HepG2 (cell line): ENCODE measurements at regions not wholly inside any gene's neighbourhood (a gene's known extent, or its start where the extent isn't known, plus 50 kb on each side); places are given as distances from the start of the nearest gene placed in this dataset.

ENCODE experiments used
- ATAC-seq: fragments of 200-7000 bp; cut with Tn5 transposase; 3 replicates; pipeline ENCODE4 v1.9.1; 2020; ENCODE audit warnings: mild to moderate bottlenecking, moderate library complexity
- BruUV-seq: library from RNA; stranded (reverse); fragments of 400-500 nt; replicated peaks from 2 replicates; lab custom pipeline; 2021; lab: Mats Ljungman, UMichigan
- CTCF ChIA-PET: fragments of 300-600 bp; formaldehyde crosslinking; extraction: SDS; loops from one replicate; lab custom pipeline; 2021; ENCODE audit warnings: low total read pairs, inconsistent platforms, low intra/inter-chr PET ratio; lab: Yijun Ruan, JAX
- POLR2A ChIA-PET: fragments of 350-600 bp; sonication (Branson Sonifier 250); formaldehyde crosslinking; loops from one replicate; lab custom pipeline; 2020; ENCODE audit warnings: antibody characterized with exemption, inconsistent platforms; lab: Yijun Ruan, JAX
- DNase-seq: peaks from one replicate; pipeline ENCODE4 v3.0.0-alpha.2; 2015; ENCODE audit warnings: low spot score
- FAIRE-seq: peaks from 3 replicates; lab custom pipeline; 2011; peaks lifted over from hg19 to GRCh38; lab: Jason Lieb, UNC
- H2AFZ ChIP-seq: one replicate; pipeline ENCODE4 v1.6.1; 2011; ENCODE audit warnings: low read length, inconsistent platforms
- H3K27ac ChIP-seq: fragments of 300-600 bp; 3 replicates; pipeline ENCODE4 v1.8.0; 2011; ENCODE audit warnings: mixed run types, mild to moderate bottlenecking, mixed read lengths, low read length, inconsistent platforms; ENCODE audit not compliant: insufficient read depth; ENCODE audit errors: extremely low read length
- H3K27me3 ChIP-seq, 2 experiments: fragments of 200-600 bp in 1 of 2; 2 replicates in 1 of 2; 3 replicates in 1 of 2; pipeline versions ENCODE4 v1.6.0 to v1.8.0; 2011; ENCODE audit warnings: low read length in 2 of 2, mild to moderate bottlenecking in 2 of 2, moderate library complexity in 2 of 2, inconsistent platforms in 1 of 2; ENCODE audit not compliant: insufficient read depth in 2 of 2, control insufficient read depth in 1 of 2
- H3K36me3 ChIP-seq, 2 experiments: fragments of 200-600 bp in 1 of 2; replicated peaks in 1 of 2; 2 replicates in 1 of 2; 3 replicates in 1 of 2; pipeline versions ENCODE4 v1.5.1 to v1.8.0; 2011; ENCODE audit warnings: low read length in 2 of 2, inconsistent platforms in 1 of 2; ENCODE audit not compliant: insufficient read depth in 2 of 2, control insufficient read depth in 1 of 2
- H3K4me1 ChIP-seq: 2 replicates; pipeline ENCODE4 v1.5.1; 2012; ENCODE audit warnings: low read length, inconsistent platforms; ENCODE audit not compliant: insufficient read depth
- H3K4me2 ChIP-seq: 2 replicates; pipeline ENCODE4 v1.6.0; 2011; ENCODE audit warnings: low read depth, low read length, inconsistent platforms
- H3K4me3 ChIP-seq, 3 experiments: fragments of 200-600 bp in 1 of 3; sonication (generic), shearing (Covaris generic) in 1 of 3; replicated peaks in 1 of 3; 2 replicates each; pipeline ENCODE4 v1.5.1; 2011 to 2016; ENCODE audit warnings: low read length in 3 of 3, inconsistent platforms in 2 of 3, low read depth in 2 of 3, mild to moderate bottlenecking in 2 of 3, control low read depth in 1 of 3, mixed read lengths in 1 of 3; ENCODE audit not compliant: insufficient read depth in 1 of 3
- H3K79me2 ChIP-seq: one replicate; pipeline ENCODE4 v1.6.1; 2011; ENCODE audit warnings: low read length, inconsistent platforms; ENCODE audit not compliant: insufficient read depth
- H3K9ac ChIP-seq: 2 replicates; pipeline ENCODE4 v1.6.0; 2011; ENCODE audit warnings: mild to moderate bottlenecking, low read depth, low read length, inconsistent platforms; ENCODE audit not compliant: insufficient read depth
- H3K9me3 ChIP-seq: 2 replicates; pipeline ENCODE4 v1.5.1; 2012; ENCODE audit warnings: mild to moderate bottlenecking, low read length
- H4K20me1 ChIP-seq: 2 replicates; pipeline ENCODE4 v1.6.0; 2011; ENCODE audit warnings: inconsistent platforms, mild to moderate bottlenecking, low read length, moderate library complexity; ENCODE audit not compliant: insufficient read depth
- BRD4 ChIP-seq: sonication (generic); formaldehyde crosslinking; IDR thresholded peaks from 2 replicates; pipeline ENCODE4 v1.4.0; 2020; ENCODE audit warnings: missing genetic modification reagents
- EEA1 ChIP-seq: sonication (generic); formaldehyde crosslinking; IDR thresholded peaks from 2 replicates; pipeline ENCODE4 v1.5.1; 2020; ENCODE audit warnings: mild to moderate bottlenecking, missing genetic modification reagents, borderline replicate concordance
- FOXM1 ChIP-seq: sonication (generic); formaldehyde crosslinking; IDR thresholded peaks from 2 replicates; pipeline ENCODE4 v1.5.0; 2020; ENCODE audit warnings: missing genetic modification reagents
- HCFC1 ChIP-seq: fragments of 150-350 bp; IDR thresholded peaks from 2 replicates; pipeline ENCODE4 v1.6.1; 2014; ENCODE audit warnings: low read depth, low read length
- LRRFIP1 ChIP-seq: sonication (generic); formaldehyde crosslinking; conservative IDR thresholded peaks from 2 replicates; pipeline ENCODE4 v1.4.0; 2020; ENCODE audit warnings: missing genetic modification reagents
- SMAD9 ChIP-seq: sonication (generic); formaldehyde crosslinking; IDR thresholded peaks from 2 replicates; pipeline ENCODE4 v1.5.1; 2020; ENCODE audit warnings: mild to moderate bottlenecking, missing genetic modification reagents
- ZKSCAN8 ChIP-seq: IDR thresholded peaks from 2 replicates; pipeline ENCODE4 v1.6.1; 2016; ENCODE audit warnings: borderline replicate concordance, missing genetic modification reagents, missing compliant biosample characterization
- ZNF17 ChIP-seq: sonication (generic); formaldehyde crosslinking; IDR thresholded peaks from 2 replicates; pipeline ENCODE4 v1.5.0; 2020; ENCODE audit warnings: mild to moderate bottlenecking, missing genetic modification reagents
- ZNF225 ChIP-seq: sonication (generic); formaldehyde crosslinking; IDR thresholded peaks from 2 replicates; pipeline ENCODE4 v1.4.0; 2020; ENCODE audit warnings: mild to moderate bottlenecking, missing genetic modification reagents
- ZNF44 ChIP-seq: sonication (generic); formaldehyde crosslinking; IDR thresholded peaks from 2 replicates; pipeline ENCODE4 v1.5.1; 2020; ENCODE audit warnings: mild to moderate bottlenecking, missing genetic modification reagents
- ZNF441 ChIP-seq: sonication (generic); formaldehyde crosslinking; IDR thresholded peaks from 2 replicates; pipeline ENCODE4 v1.7.0; 2021; ENCODE audit warnings: missing genetic modification reagents, borderline replicate concordance
- ZNF703 ChIP-seq: sonication (generic); formaldehyde crosslinking; IDR thresholded peaks from 2 replicates; pipeline ENCODE4 v1.5.1; 2020; ENCODE audit warnings: missing genetic modification reagents, mild to moderate bottlenecking, moderate library complexity, borderline replicate concordance
- ZNF720 ChIP-seq: sonication (generic); formaldehyde crosslinking; IDR thresholded peaks from 2 replicates; pipeline ENCODE4 v1.4.0; 2020; ENCODE audit warnings: missing genetic modification reagents
- ZNF780A ChIP-seq: sonication (generic); formaldehyde crosslinking; IDR thresholded peaks from 2 replicates; pipeline ENCODE4 v1.8.0; 2022; ENCODE audit warnings: mild to moderate bottlenecking, missing genetic modification reagents, moderate library complexity
- ZSCAN31 ChIP-seq: sonication (generic); formaldehyde crosslinking; IDR thresholded peaks from 2 replicates; pipeline ENCODE4 v1.5.0; 2020; ENCODE audit warnings: low read depth, mild to moderate bottlenecking, missing genetic modification reagents
- WGBS: methylation state at CpG from one replicate; pipeline ENCODE4 v1.1.6; 2017; ENCODE audit warnings: low lambda C conversion rate; 5-methylcytosine and 5-hydroxymethylcytosine counted together
- in situ Hi-C: cut with HindIII; loops from 2 replicates; pipeline ENCODE4 v1.10.0; 2017; ENCODE audit warnings: low pct_unique_long_range_greater_than_20kb; ENCODE audit not compliant: extremely low pct_ligation_motif_present
- intact Hi-C: fragments of 100-400 bp; cut with micrococcal nuclease; formaldehyde crosslinking; loops from one replicate; pipeline ENCODE4 v1.10.0; 2022; ENCODE audit not compliant: unreplicated experiment
- TF ChIP-seq, protein P1 (sequence below): sonication (generic); formaldehyde crosslinking; conservative IDR thresholded peaks from 2 replicates; pipeline ENCODE4 v1.8.0; 2022; ENCODE audit warnings: missing genetic modification reagents
- TF ChIP-seq, protein P2 (sequence below): sonication (generic); formaldehyde crosslinking; IDR thresholded peaks from 2 replicates; pipeline ENCODE4 v1.4.0; 2020; ENCODE audit warnings: missing genetic modification reagents, low read depth, mild to moderate bottlenecking, borderline replicate concordance

DNA sequence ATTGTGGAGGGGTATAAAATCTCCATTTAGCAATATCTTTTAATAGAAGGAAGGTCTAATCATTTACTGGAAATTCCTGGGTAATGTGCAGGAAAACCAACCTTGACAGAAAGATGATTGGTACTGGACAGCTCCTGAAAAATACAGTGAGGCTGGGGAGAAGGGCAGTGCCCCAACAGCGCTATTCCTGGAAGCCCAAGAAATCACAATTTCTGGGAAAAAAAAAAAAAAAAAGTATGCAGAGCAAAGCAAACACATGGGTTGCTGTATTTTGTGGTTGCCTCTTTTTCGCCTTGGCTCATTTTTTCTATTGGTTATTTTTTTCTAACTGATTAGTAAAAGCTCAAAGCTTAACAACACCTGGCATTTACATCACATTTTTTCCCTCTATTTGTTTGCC is 249.7 kb downstream of the ENC1 start (continued):
- no peak for TF ChIP-seq HCFC1
- TF ChIP-seq EEA1 (CRISPR knock-in tag): no peak
- TF ChIP-seq ZSCAN31: no peak
- TF ChIP-seq ZNF225 (CRISPR knock-in tag): no peak
- TF ChIP-seq ZNF441 (CRISPR knock-in tag): no peak
- TF ChIP-seq, protein P1, sequence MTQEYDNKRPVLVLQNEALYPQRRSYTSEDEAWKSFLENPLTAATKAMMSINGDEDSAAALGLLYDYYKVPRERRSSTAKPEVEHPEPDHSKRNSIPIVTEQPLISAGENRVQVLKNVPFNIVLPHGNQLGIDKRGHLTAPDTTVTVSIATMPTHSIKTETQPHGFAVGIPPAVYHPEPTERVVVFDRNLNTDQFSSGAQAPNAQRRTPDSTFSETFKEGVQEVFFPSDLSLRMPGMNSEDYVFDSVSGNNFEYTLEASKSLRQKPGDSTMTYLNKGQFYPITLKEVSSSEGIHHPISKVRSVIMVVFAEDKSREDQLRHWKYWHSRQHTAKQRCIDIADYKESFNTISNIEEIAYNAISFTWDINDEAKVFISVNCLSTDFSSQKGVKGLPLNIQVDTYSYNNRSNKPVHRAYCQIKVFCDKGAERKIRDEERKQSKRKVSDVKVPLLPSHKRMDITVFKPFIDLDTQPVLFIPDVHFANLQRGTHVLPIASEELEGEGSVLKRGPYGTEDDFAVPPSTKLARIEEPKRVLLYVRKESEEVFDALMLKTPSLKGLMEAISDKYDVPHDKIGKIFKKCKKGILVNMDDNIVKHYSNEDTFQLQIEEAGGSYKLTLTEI: no peak
- TF ChIP-seq, protein P2, sequence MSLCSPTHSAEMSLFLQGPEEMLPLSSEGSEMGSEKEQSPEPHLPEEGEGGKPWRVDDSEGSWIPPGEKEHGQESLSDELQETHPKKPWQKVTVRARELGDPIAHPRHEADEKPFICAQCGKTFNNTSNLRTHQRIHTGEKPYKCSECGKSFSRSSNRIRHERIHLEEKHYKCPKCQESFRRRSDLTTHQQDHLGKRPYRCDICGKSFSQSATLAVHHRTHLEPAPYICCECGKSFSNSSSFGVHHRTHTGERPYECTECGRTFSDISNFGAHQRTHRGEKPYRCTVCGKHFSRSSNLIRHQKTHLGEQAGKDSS (CRISPR knock-in tag): no peak

GRCh38 chr5:74390306-74390637 is 250.3 kb downstream of the ENC1 start:
- H3K36me3 ChIP-seq: no peaks in the 10 kb centered on the region
- ATAC-seq (no peak), FAIRE-seq (no peak), DNase-seq (no peak)
- POLR2A ChIA-PET: interaction anchor here (0.7 kb wide), 1 partner anchor 250 kb away, joined by 3 read pairs; the partner anchor contains the start of gene ENC1
- H3K9ac ChIP-seq: no peak overlapping the region
- TF ChIP-seq ZNF44: no peak
- no peak for TF ChIP-seq SMAD9 (CRISPR knock-in tag)
- no peak for TF ChIP-seq ZKSCAN8 (CRISPR knock-in tag)
- no peak for TF ChIP-seq LRRFIP1 (CRISPR knock-in tag)
- no peak for TF ChIP-seq BRD4 (CRISPR knock-in tag)
- no peak for TF ChIP-seq ZNF17 (CRISPR knock-in tag)
- TF ChIP-seq ZNF720 (CRISPR knock-in tag): no peak
- no peak for TF ChIP-seq FOXM1 (CRISPR knock-in tag)
- no peak for TF ChIP-seq ZNF780A (CRISPR knock-in tag)
- TF ChIP-seq ZNF703 (CRISPR knock-in tag): no peak
- H3K79me2 ChIP-seq: no peaks in the 10 kb centered on the region
- no peak overlapping the region for H3K27ac ChIP-seq
- no peaks in the 10 kb centered on the region for H4K20me1 ChIP-seq
- in situ Hi-C loops: no loop called here
- H2AFZ ChIP-seq: no peak overlapping the region
- no peaks in the 10 kb centered on the region for H3K9me3 ChIP-seq
- no peaks in the 10 kb centered on the region for H3K27me3 ChIP-seq
- CTCF ChIA-PET: no interaction called here
- no TSS peak for BruUV-seq
- intact Hi-C loops: no loop called here
- H3K4me1 ChIP-seq: peaks cover 23% of the 10 kb centered on the region
- WGBS: 53% methylated on average over 1 of the region's 1 CpG
- H3K4me2 ChIP-seq: no peak overlapping the region
- H3K4me3 ChIP-seq: no peak overlapping the region
